Astrocyte of the spinal cord (primary cell): ENCODE measurements at regions not wholly inside any gene's neighbourhood (a gene's known extent, or its start where the extent isn't known, plus 50 kb on each side); places are given as distances from the start of the nearest gene placed in this dataset.

Experiments
- DNase-seq: peaks from one replicate; pipeline ENCODE4 v3.0.0; 2011; ENCODE audit warnings: low read depth, low spot score
- H3K4me3 ChIP-seq: 2 replicates; pipeline ENCODE4 v1.5.1; 2011; ENCODE audit warnings: low read depth, mild to moderate bottlenecking, low read length, moderate library complexity
- CTCF ChIP-seq: IDR thresholded peaks from 2 replicates; pipeline ENCODE4 v1.5.1; 2012; ENCODE audit warnings: low read depth, mild to moderate bottlenecking, low read length, inconsistent platforms
- in situ Hi-C: cut with HindIII; loops from 2 replicates; pipeline ENCODE4 v1.10.0; 2017; ENCODE audit warnings: low sequenced_read_pairs

DNA sequence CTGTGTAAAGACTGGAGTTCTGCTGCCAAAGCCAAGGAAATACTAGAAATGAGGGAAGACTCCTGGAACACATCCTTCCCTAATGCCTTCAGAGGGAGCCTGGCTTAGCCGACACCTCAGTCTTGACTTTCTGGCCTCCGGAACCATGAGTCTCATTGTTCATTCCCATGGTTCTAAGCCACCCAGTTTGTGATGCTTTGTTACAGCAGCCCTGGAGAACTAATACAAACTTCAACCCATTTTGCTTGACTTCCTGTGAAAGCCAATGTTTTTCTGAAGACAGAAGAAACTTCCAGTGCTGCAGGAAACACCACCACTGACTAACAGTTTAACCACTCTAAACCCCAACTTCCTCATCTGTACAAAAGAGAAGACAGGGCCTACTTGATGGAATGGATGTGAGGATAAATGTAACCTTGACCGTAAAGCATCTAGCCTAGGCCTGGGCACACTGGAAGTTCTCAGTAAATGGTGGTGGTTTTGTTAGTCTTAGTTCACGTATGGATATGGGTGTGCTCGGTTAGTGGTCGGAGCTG, 85.9 kb upstream of the RFX8 start:
- H3K4me3 ChIP-seq, result no peak overlapping the region
- no peak for TF ChIP-seq CTCF
- no peak for DNase-seq
- in situ Hi-C loops, result no loop called here

DNA sequence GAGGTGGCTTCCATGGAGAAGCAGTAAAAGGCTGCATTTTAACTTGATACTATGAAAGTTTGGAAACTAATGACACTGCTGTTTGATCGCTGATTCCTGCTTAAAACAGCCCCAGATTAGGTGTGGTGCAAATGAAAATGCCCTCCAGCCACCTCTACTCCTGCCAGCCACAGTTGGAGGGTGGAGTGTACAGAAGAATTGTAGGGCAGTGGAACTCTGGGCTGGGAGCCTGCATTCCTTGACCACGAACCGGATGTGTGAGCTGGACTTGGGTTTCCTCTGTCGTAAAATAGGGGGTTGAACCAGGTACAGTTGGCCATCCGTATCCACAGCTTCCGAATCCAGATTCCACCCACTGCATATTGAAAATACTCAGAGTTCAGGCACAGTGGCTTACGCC, 84.6 kb upstream of the RFX8 start:
- H3K4me3 ChIP-seq, result no peak overlapping the region
- no peak for DNase-seq
- no peak for TF ChIP-seq CTCF
- in situ Hi-C loops, result no loop called here

DNA sequence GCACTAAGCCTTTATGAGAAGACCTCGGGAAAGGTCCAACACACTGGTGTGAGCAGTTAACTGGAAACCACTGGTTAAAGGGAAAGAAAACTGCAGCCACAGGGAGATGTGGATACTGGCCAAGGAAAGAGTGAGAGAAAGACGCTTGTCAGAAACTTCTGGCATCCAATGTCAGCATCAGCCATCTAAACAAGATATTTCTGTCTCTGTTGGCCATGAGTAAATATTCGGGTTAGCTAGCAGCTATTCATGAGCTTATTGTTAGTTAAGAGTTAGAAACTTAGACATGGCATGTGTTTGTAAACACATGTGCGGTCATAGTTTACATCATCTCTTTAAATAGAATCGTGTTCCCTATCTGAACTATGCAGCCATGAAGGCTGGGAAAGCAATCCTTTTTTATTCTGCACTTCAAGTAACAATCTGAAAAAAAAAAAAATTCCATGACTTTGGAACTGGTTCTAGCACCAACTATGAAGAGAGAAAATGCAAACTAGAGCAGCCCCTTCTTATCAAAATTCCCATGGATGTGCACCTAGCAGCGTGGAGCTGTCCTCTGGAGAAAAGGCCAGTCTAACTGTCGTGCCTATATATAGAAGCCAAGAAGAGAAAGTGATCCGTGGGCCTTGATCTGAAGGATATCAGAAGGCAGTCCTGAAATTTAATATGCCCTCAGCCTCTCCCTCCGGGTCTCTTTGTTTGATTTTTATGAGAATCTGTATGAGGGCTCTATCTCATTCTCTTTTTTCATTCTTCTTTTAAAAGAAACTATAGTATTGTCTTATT, 84.0 kb upstream of the RFX8 start:
- H3K4me3 ChIP-seq, result no peak overlapping the region
- DNase-seq, result peak; percentile 55
- in situ Hi-C loops, result no loop called here
- no peak for TF ChIP-seq CTCF

DNA sequence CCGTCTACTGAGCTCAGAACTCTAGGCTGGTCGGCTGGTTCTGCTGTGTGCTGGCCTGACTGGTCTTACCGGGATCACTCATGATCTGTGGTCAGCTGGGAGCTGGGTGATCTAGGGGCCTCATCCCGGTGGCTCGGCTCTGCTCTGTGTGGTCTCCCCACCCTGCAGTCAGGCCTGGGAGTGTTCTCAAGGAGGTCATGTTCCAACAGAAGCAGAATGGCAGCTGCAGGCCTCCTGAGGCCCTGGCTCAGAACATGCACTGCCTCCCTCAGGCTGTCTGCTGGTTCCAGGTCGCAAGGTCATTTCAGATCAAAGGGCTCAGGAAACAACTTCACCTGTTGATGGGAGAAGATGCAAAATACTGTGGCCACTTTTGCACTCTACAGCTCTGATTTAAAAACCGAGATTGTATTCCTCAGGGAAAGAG, 81.1 kb upstream of the RFX8 start:
- DNase-seq, result no peak
- no peak overlapping the region for H3K4me3 ChIP-seq
- no peak for TF ChIP-seq CTCF
- in situ Hi-C loops, result no loop called here

DNA sequence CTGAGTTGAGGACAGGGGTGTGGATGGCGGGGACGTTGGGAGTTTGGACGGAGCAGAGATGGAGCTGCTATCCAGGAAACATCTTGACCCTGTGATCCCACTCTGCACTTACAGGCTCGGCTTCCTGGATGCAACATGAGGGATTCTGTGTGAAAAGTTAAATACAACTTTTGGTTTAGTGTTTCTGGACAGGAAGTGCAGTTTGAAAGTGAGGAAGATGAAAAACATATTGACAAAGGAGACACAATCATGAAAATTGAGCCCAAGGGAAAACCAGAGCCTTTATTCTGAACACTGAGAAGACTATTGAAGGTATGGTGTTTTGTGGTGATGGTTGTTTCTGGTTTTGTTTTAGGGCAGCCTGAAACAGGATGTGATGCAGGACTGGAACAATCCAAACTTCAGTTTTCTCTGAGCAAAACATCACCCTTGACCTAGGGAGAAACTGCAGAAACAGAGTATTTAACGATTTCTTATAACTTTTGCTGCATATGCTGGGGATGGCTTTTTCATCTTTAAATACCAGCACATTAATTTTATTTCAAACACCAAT, 76.5 kb upstream of the RFX8 start:
- TF ChIP-seq CTCF, result no peak
- in situ Hi-C loops, result no loop called here
- no peak overlapping the region for H3K4me3 ChIP-seq
- no peak for DNase-seq

DNA sequence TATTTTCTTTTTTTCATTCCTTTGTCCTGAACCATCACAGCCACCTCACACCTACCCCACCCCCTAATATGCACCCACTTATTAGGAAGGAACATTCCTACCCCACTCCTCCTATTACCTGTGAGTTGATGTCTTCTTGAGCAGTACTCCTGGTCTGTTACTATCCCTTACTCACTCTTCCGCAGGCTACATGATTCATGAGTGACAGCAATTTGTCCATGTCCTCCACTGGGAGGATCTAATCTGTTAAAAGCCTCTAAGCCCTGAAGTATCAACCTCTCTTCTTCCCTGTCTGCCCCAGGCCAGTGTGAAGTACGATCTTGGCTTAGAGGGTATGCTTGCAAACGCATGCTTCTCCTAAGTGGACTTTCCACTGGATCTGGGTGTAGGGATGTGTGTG, 75.6 kb upstream of the RFX8 start:
- no peak for TF ChIP-seq CTCF
- H3K4me3 ChIP-seq, result no peak overlapping the region
- in situ Hi-C loops, result no loop called here
- no peak for DNase-seq
